H54 (cell line): ENCODE measurements at regions not wholly inside any gene's neighbourhood (a gene's known extent, or its start where the extent isn't known, plus 50 kb on each side); places are given as distances from the start of the nearest gene placed in this dataset.

Source experiments
- DNase-seq: peaks from one replicate; pipeline ENCODE4 v3.0.0; 2011; ENCODE audit warnings: low spot score, mixed read lengths; ENCODE audit not compliant: insufficient read length
- FAIRE-seq: peaks from 3 replicates; lab custom pipeline; 2011; peaks lifted over from hg19 to GRCh38; lab: Jason Lieb, UNC
- POLR2A ChIP-seq: IDR thresholded peaks from 2 replicates; pipeline ENCODE4 v1.6.1; 2011; ENCODE audit warnings: low read depth, mild to moderate bottlenecking, low read length

DNA sequence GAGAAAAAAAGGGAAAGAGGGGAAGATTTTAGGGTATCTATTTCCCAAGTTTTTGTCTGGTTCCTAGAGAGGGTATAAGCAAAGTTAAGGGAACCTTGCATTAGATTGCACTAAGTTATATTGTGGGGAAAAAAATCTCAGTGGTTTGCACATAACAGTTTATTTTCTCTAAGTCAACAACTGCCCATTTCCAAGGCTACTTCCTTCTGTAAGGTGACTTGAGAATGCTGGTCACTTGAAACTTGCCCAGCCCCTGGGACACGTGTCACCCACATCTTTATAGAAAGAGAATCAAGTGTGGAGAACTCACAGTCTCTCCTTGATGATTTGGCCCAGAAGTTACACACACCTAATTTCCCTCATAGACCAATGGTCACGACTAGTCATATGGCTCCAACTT, 488.6 kb upstream of the PODXL start:
- no peak for FAIRE-seq
- DNase-seq, result no peak
- TF ChIP-seq POLR2A, result no peak

DNA sequence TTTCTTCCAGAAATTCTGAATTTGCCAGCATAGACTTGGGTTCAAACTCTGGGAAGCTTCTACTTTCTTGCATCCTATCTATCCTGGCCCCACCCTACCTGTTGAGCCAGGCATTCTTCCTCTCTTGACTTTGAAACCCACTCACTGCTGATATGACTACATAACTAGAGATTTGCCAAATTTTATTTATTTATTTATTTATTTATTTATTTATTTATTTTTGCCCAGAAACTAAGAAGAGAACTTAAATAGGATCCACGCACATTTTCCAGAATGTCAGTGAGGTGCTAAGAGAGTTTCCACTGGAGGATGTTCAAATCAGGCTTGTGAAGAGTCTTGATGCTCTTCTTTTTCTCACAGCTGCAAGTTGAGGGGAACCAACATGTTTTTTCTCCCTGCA, 487.8 kb upstream of the PODXL start:
- no peak for FAIRE-seq
- no peak for TF ChIP-seq POLR2A
- no peak for DNase-seq

DNA sequence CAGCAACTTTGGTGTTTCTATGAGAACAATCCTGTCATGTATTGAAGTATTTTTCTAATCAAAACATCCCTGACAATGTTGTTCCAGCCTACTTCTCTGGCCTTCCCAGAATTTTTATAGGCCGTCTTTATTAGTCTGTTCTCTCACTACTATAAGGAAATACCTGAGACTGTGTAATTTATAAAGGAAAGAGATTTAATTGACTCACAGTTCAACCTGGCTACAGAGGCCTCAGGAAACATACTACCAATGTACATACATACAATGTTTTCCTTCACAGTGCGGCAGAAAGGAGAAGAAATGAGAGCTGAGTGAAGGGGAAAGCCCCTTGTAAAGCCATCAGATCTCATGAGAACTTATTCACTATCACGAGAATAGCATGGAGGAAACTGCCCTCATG, 484.7 kb upstream of the PODXL start:
- FAIRE-seq, result no peak
- no peak for DNase-seq
- no peak for TF ChIP-seq POLR2A

DNA sequence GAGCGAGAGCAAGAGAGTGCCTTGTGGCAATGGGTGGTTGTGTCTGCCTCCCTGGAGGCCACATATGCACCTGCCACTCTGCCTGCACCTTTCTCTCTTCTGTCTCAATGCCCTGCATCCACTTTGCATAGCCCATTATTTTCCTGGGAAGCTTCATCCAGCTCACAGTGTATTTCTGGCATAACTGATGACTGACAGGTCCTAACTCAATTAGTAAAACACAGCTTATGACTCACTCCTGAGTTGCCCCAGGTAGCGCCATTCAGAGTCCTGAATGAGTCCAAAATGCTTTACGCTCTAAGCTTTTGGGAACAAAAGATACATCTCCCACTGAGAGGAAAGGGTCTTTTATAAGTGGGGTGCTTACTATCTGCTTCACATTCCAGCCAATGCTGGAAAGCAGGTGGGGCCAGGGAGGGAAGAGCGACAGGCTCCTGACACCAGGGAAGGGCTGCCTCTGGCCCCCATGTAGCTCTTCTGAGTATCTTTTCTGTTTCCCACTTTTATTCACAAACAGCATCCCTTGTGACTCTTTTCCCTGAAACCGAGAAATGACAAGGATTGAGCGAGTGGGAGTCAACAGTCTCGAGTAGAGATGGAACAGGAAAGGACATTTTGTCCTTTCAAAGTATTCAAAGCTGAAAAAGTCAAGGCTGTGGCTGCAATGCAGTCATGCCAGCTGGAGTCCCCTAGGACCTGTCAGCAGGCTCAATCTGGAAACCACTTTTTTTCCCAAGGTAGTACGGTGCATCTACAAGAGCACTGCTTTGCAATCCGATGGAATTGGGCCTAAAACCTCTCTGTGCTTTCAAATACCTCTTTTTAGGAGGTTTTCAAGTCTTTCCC, 479.3 kb upstream of the PODXL start:
- no peak for FAIRE-seq
- no peak for TF ChIP-seq POLR2A
- DNase-seq, result no peak

DNA sequence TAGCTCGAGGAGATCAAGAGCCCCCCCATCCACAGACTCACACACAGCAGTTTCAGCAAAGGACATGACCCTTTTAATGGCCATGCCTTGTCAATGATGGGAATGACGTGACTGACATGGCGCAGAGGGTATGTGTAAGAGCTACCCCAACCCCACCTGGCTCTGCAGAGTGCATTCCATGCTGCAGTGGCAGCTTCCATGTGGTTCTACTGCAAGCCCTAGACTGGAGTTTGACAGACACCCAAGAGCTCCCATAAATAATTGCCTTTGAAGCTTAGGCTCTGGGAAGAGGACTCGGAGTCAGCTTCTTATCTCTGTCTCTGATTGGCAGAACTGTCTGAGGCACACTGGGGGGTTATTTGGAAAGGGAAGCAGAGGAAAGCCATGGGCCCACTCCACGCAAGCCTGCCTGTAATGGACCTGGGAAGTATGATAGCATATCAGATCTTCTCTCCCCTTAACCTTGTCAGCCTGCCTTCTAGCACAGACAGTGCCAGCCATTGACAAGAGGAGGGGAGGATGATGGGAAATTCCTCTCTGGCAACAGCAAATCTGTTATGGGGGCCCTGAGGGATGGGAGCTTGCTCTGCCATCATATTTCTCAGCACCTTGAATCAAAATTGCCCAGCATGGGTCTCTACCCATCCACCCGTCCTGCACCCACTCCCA, 478.5 kb upstream of the PODXL start:
- FAIRE-seq (no peak), DNase-seq (no peak)
- no peak for TF ChIP-seq POLR2A

DNA sequence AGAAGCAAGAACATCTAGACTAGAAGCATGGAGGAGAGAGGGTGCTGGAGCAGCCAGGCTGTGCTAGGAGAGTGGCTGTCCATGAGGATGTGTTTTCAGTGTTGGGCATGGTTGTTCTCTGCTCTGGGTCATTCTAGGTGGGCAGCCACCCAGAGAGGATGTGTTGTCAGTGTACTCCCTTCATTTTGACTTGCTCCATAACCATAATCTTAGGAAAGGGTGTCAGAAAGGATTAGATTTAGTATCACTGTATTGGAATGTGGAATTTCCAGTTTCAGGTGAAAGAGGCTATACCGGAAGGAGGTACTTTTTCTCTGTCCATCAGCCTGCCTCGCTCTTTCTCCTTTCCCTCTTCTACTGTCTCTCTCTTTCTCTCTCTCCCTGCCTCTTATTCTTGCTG, 474.5 kb upstream of the PODXL start:
- TF ChIP-seq POLR2A, result no peak
- FAIRE-seq (no peak), DNase-seq (no peak)

DNA sequence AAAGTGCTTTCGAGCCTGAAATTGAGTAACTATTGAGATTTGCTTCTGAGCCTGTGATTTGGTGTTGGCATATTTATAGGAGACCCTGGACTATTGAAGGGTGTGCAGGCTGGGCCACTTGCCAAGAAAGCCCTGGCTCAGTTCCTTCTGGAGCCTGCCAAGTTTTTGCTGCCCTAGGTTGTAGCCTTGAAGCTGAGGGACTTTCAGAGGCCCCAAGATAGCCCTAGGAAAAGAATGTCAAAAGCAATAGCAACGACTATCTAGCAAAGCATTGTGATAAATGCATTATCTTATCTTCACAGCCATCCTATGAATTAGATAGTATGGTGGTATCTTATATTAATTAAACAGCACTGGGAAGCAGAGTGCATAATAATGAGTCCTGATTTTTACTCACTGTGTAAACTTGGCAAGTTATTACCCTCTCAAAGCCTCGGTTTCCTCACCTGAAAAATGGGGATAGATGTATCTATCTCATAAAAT, 473.7 kb upstream of the PODXL start:
- no peak for FAIRE-seq
- TF ChIP-seq POLR2A, result no peak
- no peak for DNase-seq

DNA sequence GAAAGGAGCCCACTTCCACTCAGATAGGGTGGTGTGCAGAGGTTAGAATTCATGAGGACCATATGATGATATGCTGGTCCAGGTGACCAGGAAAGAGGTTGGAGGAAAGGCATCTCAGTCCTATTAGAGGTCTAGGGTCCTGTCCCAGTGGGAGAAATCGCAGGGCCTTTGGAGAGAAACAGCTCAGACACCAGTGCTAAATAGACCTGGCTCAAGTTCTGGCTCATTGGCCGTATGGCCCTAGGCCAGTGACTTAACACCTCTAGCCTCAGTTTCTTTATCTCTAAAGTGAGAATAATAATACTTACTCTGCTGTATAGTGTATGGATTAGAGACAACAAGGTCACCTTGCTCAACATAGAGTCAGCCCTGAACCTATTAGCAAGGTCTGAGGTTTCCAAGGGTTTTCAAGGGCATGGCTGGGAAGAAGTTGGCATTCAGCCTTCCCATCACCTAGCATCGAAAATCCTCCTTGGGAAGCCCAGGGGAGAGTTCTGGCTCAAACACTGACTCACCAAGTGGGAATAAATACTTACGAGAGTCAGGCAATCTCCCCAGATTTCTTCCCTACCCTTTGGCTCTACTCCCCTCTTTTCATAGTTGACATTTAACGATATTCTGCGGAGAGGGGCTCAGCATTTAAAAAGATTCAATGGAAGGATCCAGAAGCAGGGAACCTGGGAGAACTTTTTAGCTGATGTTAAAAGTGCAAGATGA, 473.1 kb upstream of the PODXL start:
- DNase-seq (no peak), FAIRE-seq (no peak)
- TF ChIP-seq POLR2A, result no peak

DNA sequence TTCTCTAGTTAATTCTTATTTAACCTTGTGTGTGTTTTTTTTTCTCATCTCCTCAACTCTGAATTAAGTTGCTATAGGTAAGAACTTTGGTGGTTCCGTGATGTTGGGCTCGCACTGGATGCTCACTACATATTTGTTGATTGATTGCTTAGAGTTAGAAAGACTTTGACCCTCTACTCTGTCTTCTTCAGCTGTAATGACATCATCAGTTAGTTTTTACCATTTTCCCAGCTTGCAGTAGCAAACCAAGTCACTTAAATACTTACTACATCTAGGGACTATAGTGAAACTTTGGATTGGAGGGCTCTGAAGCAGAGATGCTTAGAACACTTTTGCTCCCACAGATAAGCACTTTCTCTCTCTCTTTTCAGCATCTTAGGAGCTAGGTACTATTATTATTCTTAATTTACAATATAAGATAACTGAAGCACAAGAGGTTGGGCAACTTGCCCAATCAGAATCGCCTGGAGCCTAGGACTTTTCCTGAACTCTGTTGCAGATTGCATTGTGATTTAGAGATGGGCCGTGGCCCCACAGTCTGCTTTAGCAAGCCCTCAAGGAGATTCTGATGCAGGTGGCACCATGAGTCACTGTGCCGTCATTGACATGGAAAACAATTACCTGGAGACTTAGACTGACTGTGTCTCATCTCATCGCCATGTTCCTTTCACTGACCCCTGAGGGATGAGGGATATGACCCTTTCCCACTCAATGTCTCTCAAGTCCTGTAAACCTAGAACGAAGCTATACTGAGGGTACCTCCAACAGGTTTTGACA, 471.9 kb upstream of the PODXL start:
- no peak for TF ChIP-seq POLR2A
- DNase-seq, result no peak
- FAIRE-seq, result no peak

DNA sequence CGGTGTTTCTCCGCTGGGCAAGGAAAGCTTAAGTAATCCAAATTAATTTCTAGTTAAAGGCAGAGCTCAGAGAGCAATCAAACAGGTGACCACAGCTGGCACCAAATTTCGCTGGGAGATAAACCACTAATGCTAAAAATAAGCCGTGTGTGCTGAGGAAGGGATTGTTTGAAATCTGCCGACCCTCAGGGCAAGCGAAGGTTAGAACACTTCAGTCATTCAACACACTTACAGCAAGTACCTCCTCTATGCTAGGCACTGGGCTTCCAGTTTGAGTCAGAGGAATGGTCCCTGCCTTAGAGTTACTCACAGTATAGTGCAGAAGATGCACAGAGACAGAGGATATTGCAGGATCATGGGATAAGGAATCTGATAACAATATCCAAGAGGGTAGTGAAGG, 467.9 kb upstream of the PODXL start:
- TF ChIP-seq POLR2A, result no peak
- FAIRE-seq (no peak), DNase-seq (no peak)

DNA sequence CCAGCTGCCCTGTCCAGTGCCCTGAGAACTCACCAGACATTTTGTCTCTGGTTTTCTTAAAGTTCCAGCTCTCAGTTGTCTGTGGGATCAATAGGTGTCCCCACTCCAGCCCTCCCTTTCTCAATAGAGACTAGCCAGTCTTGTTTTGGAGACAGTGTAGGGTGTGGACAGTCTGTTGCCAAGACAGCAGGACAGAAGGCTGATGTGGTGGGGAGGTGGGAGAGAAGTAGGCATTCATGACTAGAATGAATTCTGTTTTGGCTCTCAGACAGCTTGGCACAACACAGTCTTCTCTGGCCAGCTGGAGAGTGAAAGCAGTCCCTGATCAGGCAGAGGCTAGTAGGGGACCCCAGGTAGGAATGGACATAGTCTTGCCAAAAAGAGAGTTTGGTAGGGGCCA, 467.0 kb upstream of the PODXL start:
- no peak for DNase-seq
- no peak for FAIRE-seq
- TF ChIP-seq POLR2A, result no peak

DNA sequence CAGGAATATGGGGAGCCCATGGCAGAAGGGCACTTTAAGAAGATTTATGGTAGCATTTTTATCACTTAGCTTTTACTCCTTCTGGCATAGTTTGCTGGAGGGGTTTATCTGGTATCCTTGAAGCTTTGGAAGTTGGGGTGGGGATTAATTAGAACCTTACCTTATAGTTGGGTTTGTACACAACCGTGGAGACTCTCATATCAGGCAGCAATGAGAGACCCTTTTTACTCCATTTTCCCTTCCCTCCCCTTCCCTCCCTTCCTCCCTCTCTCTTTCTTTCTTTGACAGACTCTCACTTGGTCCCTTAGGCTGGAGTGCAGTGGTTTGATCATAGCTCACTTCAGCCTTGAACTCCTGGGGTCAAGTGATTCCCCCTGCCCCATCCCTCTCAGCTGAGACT, 465.8 kb upstream of the PODXL start:
- no peak for TF ChIP-seq POLR2A
- FAIRE-seq, result no peak
- no peak for DNase-seq

DNA sequence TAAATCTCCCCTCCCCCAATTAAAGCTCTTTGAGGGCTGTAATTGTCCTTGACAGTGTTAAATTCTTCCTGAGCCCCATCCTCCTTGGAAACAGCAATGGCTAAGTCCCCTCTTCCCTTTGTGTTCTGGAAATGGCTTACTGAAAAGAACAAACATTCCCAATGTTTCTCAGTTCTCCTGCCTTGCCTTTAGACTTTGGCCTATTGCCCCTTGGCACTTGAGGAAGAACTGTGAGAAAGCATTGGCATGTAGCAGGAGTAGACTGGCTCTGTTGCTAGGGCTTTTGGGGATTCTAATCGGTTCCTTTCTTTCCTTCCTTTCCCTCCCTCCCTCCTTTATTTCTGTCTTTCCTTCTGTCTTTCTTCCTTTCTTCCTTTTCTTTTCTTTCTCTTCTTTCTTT, 463.3 kb upstream of the PODXL start:
- FAIRE-seq, result no peak

DNA sequence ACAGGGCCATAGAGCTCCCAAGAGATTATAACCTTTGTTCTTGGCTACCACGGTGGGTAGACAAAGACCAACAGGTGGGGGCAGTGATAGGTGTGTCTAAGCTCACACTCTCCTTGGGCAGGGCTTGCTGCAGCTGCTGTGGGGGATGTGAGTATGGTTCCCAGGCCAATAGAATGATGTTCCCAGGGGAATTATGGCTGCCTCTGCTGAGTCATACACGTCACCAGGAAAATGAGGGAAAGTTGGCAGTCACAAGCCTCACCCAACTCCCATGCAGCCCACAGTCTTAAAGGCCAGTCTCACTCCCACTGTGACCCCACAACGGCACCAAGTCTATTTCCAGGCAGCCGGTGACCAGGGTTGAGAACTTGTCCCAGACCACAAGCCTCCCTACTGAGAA, 453.4 kb upstream of the PODXL start:
- DNase-seq (no peak), FAIRE-seq (no peak)
- no peak for TF ChIP-seq POLR2A

More for the DNA sequence above, 463.3 kb upstream of the PODXL start:
- DNase-seq, result no peak
- no peak for TF ChIP-seq POLR2A
